SK-N-MC (cell line): ENCODE measurements at regions not wholly inside any gene's neighbourhood (a gene's known extent, or its start where the extent isn't known, plus 50 kb on each side); places are given as distances from the start of the nearest gene placed in this dataset.
A peak's percentile ranks its signal among the peaks of the same experiment; 100 is the strongest.

Experiments used
- DNase-seq: peaks from one replicate; pipeline ENCODE4 v3.0.0-alpha.2; 2011; ENCODE audit warnings: low read depth, low spot score
- H3K27ac ChIP-seq: fragments of 200-600 bp; sonication (generic); 2 replicates; pipeline ENCODE4 v1.5.1; 2016; ENCODE audit warnings: mixed run types
- H3K36me3 ChIP-seq: fragments of 200-600 bp; sonication (generic); 2 replicates; pipeline ENCODE4 v1.6.1; 2017; ENCODE audit warnings: antibody characterized with exemption, low read length, mixed read lengths; ENCODE audit not compliant: insufficient read depth
- H3K4me3 ChIP-seq: fragments of 200-600 bp; sonication (generic); 2 replicates; pipeline ENCODE4 v1.5.1; 2016
- H3K9ac ChIP-seq: fragments of 200-600 bp; sonication (generic); 2 replicates; pipeline ENCODE4 v1.8.0; 2017; ENCODE audit warnings: mixed run types, mixed read lengths; ENCODE audit not compliant: insufficient read length
- H3K9me3 ChIP-seq: fragments of 200-600 bp; sonication (generic); 2 replicates; pipeline ENCODE4 v1.6.1; 2017; ENCODE audit warnings: low read depth, mild to moderate bottlenecking, antibody characterized with exemption, low read length, moderate library complexity, mixed read lengths
- EZH2 ChIP-seq: fragments of 200-600 bp; sonication (generic); IDR thresholded peaks from one replicate; pipeline ENCODE4 v1.6.1; 2017; ENCODE audit warnings: antibody characterized with exemption
- FOXP2 ChIP-seq: optimal IDR thresholded peaks from 2 replicates; pipeline ENCODE3; 2011; ENCODE audit warnings: mild to moderate bottlenecking, moderate library complexity; ENCODE audit not compliant: insufficient read depth; ENCODE audit errors: extremely low read length, control extremely low read depth
- POLR2AphosphoS5 ChIP-seq: IDR thresholded peaks from 2 replicates; pipeline ENCODE4 v1.6.1; 2012; ENCODE audit warnings: mild to moderate bottlenecking, low read depth, low read length, borderline replicate concordance

DNA sequence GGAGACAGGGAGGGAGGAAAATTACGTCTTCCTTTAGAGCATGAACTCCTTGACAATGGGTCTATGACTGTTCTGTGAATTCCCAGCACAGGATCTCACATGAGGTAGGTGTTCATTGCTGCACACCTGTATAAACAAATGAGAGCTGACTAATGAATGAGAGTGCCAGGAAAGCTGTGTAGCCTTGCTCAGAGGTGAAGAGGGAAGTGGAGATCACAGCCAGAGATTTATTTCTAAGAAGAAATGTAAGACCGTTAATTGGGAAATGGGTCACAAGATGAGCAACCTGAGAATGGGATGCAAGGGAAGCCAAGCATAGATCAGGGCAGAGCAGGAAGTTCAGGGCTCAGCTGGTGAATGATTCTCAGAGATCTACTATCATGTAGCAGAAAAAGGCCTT lies 295.1 kb downstream of the CDK5RAP2 start:
- Histone ChIP-seq H3K9me3 (no peaks in the 10 kb centered on the region), H3K9ac (no peak overlapping the region), H3K4me3 (no peak overlapping the region), H3K27ac (no peak overlapping the region), H3K36me3 (no peaks in the 10 kb centered on the region)
- TF ChIP-seq POLR2AphosphoS5 (no peak), EZH2 (no peak), FOXP2 (no peak)
- no peak for DNase-seq

DNA sequence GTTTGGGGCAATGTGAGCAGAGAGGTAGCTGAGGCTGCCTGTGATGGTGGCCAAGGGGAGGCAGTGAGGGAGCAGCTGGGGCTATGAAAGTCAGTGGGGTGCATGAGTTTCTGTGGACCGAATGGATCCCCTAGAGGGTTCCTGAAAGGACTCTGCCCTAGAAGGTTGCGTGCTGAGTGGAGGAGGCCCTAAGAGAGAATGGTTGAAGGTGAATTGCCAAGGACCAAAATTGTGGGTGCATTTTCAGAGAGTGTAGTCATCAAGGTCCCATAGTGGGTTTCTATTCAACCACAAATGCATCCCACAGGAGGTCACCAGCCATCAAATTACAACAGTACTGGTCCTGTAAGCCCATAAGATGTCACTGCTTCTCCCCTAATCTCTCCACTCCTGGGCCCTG lies 298.3 kb downstream of the CDK5RAP2 start:
- no peak overlapping the region for H3K4me3 ChIP-seq
- TF ChIP-seq FOXP2 (no peak), POLR2AphosphoS5 (no peak), EZH2 (no peak)
- no peak overlapping the region for H3K9ac ChIP-seq
- H3K27ac ChIP-seq = no peak overlapping the region
- H3K36me3 ChIP-seq = no peaks in the 10 kb centered on the region
- no peak for DNase-seq
- H3K9me3 ChIP-seq = no peaks in the 10 kb centered on the region

DNA sequence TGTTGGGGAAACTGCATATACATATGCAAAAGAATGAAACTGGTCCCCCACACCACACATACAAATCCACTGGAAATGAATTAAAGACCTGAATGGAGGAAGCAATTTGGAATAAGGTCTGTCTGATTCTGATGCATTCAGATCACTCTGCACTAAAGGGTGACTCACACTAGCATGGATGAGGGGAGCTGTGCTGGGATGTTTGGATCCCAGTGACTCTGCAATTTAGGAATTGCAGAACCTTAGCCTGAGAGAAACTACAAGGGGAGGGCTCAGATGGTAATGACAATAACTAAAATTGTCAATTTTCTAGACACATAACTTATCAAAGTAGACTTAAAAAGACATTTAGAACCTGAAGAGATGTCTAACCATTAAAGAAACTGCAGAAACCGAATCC lies 312.0 kb downstream of the CDK5RAP2 start:
- no peak for TF ChIP-seq FOXP2
- Histone ChIP-seq H3K4me3 (no peak overlapping the region), H3K27ac (no peak overlapping the region), H3K9ac (no peak overlapping the region), H3K36me3 (no peaks in the 10 kb centered on the region), H3K9me3 (no peaks in the 10 kb centered on the region)
- no peak for DNase-seq

DNA sequence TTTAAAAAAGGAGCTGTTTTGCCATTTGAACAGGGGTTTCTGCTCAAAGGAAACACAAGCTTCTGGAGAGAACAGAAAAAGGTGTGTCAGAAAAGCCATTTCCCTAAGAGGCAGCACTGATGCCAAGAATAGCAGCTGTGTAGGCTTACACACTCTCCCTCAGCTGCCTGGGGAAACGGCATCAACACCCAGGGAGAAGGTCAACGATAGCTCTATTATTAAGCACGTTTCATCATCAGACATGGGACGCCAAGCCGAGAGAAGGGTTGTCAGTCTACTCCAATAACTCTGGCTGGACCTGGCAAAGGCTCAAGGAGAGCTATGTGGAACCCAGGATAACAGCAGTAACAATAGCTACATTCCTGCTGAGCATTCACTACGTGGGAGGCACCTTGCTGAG lies 314.2 kb downstream of the CDK5RAP2 start:
- no peak overlapping the region for H3K27ac ChIP-seq
- TF ChIP-seq FOXP2 (no peak), EZH2 (no peak), POLR2AphosphoS5 (no peak)
- H3K9me3 ChIP-seq = no peaks in the 10 kb centered on the region
- H3K9ac ChIP-seq = no peak overlapping the region
- H3K36me3 ChIP-seq = no peaks in the 10 kb centered on the region
- no peak overlapping the region for H3K4me3 ChIP-seq
- no peak for DNase-seq

DNA sequence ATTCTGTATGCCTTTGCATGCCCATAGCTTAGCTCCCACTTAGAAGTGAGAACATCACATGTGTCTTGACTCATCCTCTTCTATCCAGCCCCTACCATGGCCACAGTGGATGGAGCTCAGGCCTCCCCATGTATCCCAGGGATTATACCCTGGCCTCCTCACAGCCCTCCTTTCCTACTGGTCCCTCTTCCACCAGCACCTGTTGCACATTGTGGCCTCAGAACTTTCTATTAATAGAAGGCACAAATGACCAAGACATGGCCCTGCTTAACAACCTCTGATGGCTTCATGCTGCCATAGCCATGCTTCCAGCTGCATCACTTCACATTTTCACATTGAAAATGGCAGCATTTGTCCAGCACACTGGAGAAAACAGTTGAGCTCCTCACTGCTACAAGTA lies 315.4 kb downstream of the CDK5RAP2 start:
- Histone ChIP-seq H3K9me3 (no peaks in the 10 kb centered on the region), H3K9ac (no peak overlapping the region), H3K4me3 (no peak overlapping the region), H3K36me3 (no peaks in the 10 kb centered on the region), H3K27ac (no peak overlapping the region)
- TF ChIP-seq FOXP2 = no peak
- no peak for TF ChIP-seq EZH2
- DNase-seq = no peak

DNA sequence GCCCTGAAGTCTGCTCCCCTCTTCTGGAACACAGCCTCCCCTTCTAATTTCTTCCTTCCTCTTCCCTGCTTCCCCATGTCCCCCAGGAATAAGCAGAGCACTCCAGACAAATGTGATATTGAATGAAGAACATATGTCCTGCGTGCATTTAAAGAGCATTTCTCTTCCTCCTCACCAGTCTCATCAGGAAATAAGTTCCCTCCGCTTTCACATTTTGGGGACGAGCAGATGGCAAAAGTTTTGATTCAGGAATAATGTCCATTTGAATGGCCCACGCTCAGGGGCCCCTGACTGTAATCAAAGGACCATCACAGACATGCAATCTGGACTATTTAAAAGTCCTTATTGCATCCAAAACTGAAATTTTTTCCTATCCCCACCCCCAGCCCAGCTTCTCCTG lies 316.1 kb downstream of the CDK5RAP2 start:
- TF ChIP-seq FOXP2 (no peak), POLR2AphosphoS5 (no peak), EZH2 (no peak)
- Histone ChIP-seq H3K27ac (no peak overlapping the region), H3K36me3 (no peaks in the 10 kb centered on the region), H3K9me3 (no peaks in the 10 kb centered on the region), H3K4me3 (no peak overlapping the region), H3K9ac (no peak overlapping the region)
- DNase-seq = no peak

DNA sequence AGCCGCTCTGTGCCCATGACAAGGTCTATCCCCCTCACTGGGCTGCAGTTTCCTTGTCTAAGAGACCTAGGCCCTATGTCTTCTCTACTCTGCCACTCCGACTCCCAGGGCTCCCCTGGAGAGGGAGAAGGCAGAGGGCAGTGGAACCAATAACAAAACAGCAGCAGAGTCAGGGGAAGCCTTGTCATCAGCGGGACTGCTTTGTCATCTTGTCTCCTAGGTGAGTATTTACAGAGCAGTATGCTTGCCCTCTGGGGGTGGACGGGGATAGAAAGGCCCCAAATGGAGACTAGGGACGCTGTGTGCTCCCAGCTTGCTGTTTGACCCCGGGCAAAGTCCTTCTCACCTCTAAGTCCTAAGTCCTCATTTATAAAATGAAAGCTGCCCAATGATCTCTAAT lies 318.5 kb downstream of the CDK5RAP2 start:
- TF ChIP-seq POLR2AphosphoS5 (no peak), EZH2 (no peak), FOXP2 (no peak)
- Histone ChIP-seq H3K4me3 (no peak overlapping the region), H3K36me3 (no peaks in the 10 kb centered on the region), H3K9ac (no peak overlapping the region), H3K9me3 (no peaks in the 10 kb centered on the region), H3K27ac (no peak overlapping the region)
- no peak for DNase-seq

DNA sequence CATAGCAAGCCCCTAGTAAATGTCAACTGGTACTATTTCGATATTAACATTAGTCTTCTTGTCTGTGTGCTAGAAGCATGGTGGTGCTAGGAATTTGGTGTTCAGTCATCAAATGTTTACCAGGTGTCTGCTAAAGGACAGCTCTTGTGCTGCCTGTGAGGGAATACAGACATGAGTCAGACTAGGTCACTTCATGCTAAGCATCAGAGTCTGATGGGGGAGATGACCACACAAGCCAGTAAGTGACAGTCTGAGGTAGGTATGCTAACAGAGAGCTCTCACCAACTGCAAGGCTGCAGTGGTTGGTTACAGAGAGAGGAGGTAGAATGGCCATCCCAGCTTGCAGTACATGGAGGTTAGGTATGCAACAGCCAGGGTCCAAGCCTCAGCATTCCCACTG lies 320.9 kb downstream of the CDK5RAP2 start:
- Histone ChIP-seq H3K9ac (no peak overlapping the region), H3K36me3 (no peaks in the 10 kb centered on the region), H3K27ac (no peak overlapping the region), H3K4me3 (no peak overlapping the region), H3K9me3 (no peaks in the 10 kb centered on the region)
- no peak for TF ChIP-seq POLR2AphosphoS5
- TF ChIP-seq EZH2 = no peak
- no peak for TF ChIP-seq FOXP2
- no peak for DNase-seq

DNA sequence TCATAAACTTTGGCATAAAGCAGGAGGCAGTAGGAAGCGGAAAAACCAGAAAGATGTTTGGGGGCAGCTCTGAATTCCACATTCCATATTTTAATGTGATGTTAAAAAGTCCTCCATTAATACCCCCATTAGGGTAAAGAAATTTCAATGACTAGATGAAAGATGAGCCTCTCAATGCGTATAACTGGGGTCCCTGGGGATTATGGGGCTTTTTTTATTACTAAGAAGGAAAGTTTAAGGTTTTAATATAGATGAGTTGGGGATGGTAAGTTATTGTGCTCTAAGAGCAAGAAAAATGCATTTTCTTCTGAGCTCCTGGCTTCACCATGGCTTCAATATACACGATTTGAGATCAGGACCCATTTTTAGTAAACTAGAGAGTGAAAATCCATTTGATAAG lies 321.9 kb downstream of the CDK5RAP2 start:
- TF ChIP-seq POLR2AphosphoS5 (no peak), EZH2 (no peak), FOXP2 (no peak)
- no peak overlapping the region for H3K4me3 ChIP-seq
- H3K27ac ChIP-seq = no peak overlapping the region
- no peaks in the 10 kb centered on the region for H3K9me3 ChIP-seq
- DNase-seq = peak; percentile 3
- no peaks in the 10 kb centered on the region for H3K36me3 ChIP-seq
- H3K9ac ChIP-seq = no peak overlapping the region
